ENCODE measurements at regions not wholly inside any gene's neighbourhood (a gene's known extent, or its start where the extent isn't known, plus 50 kb on each side); places are given as distances from the start of the nearest gene placed in this dataset.

GRCh38 chr7:41449694-41450093 is 253.2 kb downstream of the INHBA start:
- Histone ChIP-seq H3K79me2 (replicated peaks; ENCODE audit: insufficient read depth, low read length) (no peaks in the 10 kb centered on the region), H3K9ac (ENCODE audit: low read length) (no peak overlapping the region), H4K20me1 (ENCODE audit: insufficient read depth) (no peaks in the 10 kb centered on the region), H3K27ac (ENCODE audit: low read length) (no peak overlapping the region), H3K4me2 (ENCODE audit: low read length) (no peak overlapping the region), H2AFZ (ENCODE audit: low read depth, low read length) (no peak overlapping the region), H3K9me2 (ENCODE audit: insufficient read depth, low read length) (no peaks in the 10 kb centered on the region), H3K36me3 (ENCODE audit: insufficient read depth, low read length) (no peaks in the 10 kb centered on the region), H3K27me3 (ENCODE audit: insufficient read depth, low read depth, low read length) (no peaks in the 10 kb centered on the region), H3F3A (ENCODE audit: insufficient read depth, low read length, poor library complexity, severe bottlenecking) (no peaks in the 10 kb centered on the region), H3K4me3 (ENCODE audit: low read length) (no peak overlapping the region), H3K9me3 (ENCODE audit: low read length) (no peaks in the 10 kb centered on the region)
- TF ChIP-seq EP300 (conservative IDR thresholded peaks at IDR 0.05; ENCODE audit: poor library complexity, severe bottlenecking) (no peak), EZH2 (IDR thresholded peaks at IDR 0.05; ENCODE audit: borderline replicate concordance, insufficient read depth, low read length, poor library complexity, severe bottlenecking) (no peak), TAF1 (IDR thresholded peaks at IDR 0.05; ENCODE audit: low read depth) (no peak), CTCF (IDR thresholded peaks at IDR 0.05; ENCODE audit: poor library complexity, severe bottlenecking) (no peak), SMC3 (conservative IDR thresholded peaks at IDR 0.05; ENCODE audit: poor library complexity) (no peak)

GRCh38 chr7:41449286-41449685 is 253.6 kb downstream of the INHBA start:
- Histone ChIP-seq H3K9me3 (ENCODE audit: low read length) (no peaks in the 10 kb centered on the region), H3K27me3 (ENCODE audit: insufficient read depth, low read depth, low read length) (no peaks in the 10 kb centered on the region), H3K36me3 (ENCODE audit: insufficient read depth, low read length) (no peaks in the 10 kb centered on the region), H3K27ac (ENCODE audit: low read length) (no peak overlapping the region), H4K20me1 (ENCODE audit: insufficient read depth) (no peaks in the 10 kb centered on the region), H2AFZ (ENCODE audit: low read depth, low read length) (no peak overlapping the region), H3F3A (ENCODE audit: insufficient read depth, low read length, poor library complexity, severe bottlenecking) (no peaks in the 10 kb centered on the region), H3K4me2 (ENCODE audit: low read length) (no peak overlapping the region), H3K79me2 (replicated peaks; ENCODE audit: insufficient read depth, low read length) (no peaks in the 10 kb centered on the region), H3K4me3 (ENCODE audit: low read length) (no peak overlapping the region), H3K9me2 (ENCODE audit: insufficient read depth, low read length) (no peaks in the 10 kb centered on the region), H3K9ac (ENCODE audit: low read length) (no peak overlapping the region)
- TF ChIP-seq POLR2AphosphoS5 (IDR thresholded peaks at IDR 0.05), result no peak
- no peak for TF ChIP-seq EZH2 (IDR thresholded peaks at IDR 0.05; ENCODE audit: borderline replicate concordance, insufficient read depth, low read length, poor library complexity, severe bottlenecking)
- TF ChIP-seq MXI1 (conservative IDR thresholded peaks at IDR 0.05; ENCODE audit: poor library complexity, severe bottlenecking), result no peak
- TF ChIP-seq TAF1 (IDR thresholded peaks at IDR 0.05; ENCODE audit: low read depth), result no peak
- no peak for TF ChIP-seq EP300 (conservative IDR thresholded peaks at IDR 0.05; ENCODE audit: poor library complexity, severe bottlenecking)
- TF ChIP-seq REST (IDR thresholded peaks at IDR 0.05; ENCODE audit: borderline replicate concordance), result no peak
- no peak for TF ChIP-seq RAD21 (conservative IDR thresholded peaks at IDR 0.05)
- TF ChIP-seq SMC3 (conservative IDR thresholded peaks at IDR 0.05; ENCODE audit: poor library complexity), result no peak
- no peak for TF ChIP-seq CTCF (IDR thresholded peaks at IDR 0.05; ENCODE audit: poor library complexity, severe bottlenecking)

Measured in neural cell (in vitro differentiated cells).